Gastroesophageal sphincter (tissue), 4 donors: ENCODE measurements at regions not wholly inside any gene's neighbourhood (a gene's known extent, or its start where the extent isn't known, plus 50 kb on each side); places are given as distances from the start of the nearest gene placed in this dataset.

ENCODE experiments used
- ATAC-seq: fragments of 150-250 bp; one replicate; pipeline ENCODE4 v1.9.1; 2016; ENCODE audit warnings: mild to moderate bottlenecking, moderate library complexity
- H3K27ac ChIP-seq, 4 donors: fragments of 200-600 bp; sonication (generic) in 3 of 4; 1 replicate in 3 of 4; 2 replicates in 1 of 4; pipeline ENCODE4 v1.5.1; 2016 to 2019
- H3K27me3 ChIP-seq: fragments of 200-600 bp; sonication (generic); one replicate; pipeline ENCODE4 v1.5.1; 2019
- H3K36me3 ChIP-seq, 2 donors: fragments of 200-600 bp; sonication (generic); one replicate each; pipeline ENCODE4 v1.5.1; 2019; ENCODE audit warnings: control low read depth in 1 of 2
- H3K4me1 ChIP-seq, 3 donors: fragments of 200-600 bp; sonication (generic); 1 replicate in 2 of 3; 2 replicates in 1 of 3; pipeline ENCODE4 v1.5.1; 2016 to 2019; ENCODE audit warnings: control low read depth in 2 of 3
- H3K4me3 ChIP-seq, 2 donors: fragments of 200-600 bp; sonication (generic); one replicate each; pipeline ENCODE4 v1.5.1; 2019; ENCODE audit warnings: mild to moderate bottlenecking in 1 of 2, moderate library complexity in 1 of 2
- H3K9me3 ChIP-seq, 3 donors: fragments of 200-600 bp; sonication (generic); one replicate each; pipeline ENCODE4 v1.5.1; 2017 to 2019; ENCODE audit warnings: control low read depth in 2 of 3
- CTCF ChIP-seq, 4 experiments: fragments of 200-600 bp in 2 of 4; fragments of 450-650 bp in 2 of 4; sonication (generic) in 1 of 4; IDR thresholded peaks; one replicate each; pipeline ENCODE4 v1.5.1; 2017 to 2019; ENCODE audit warnings: antibody characterized with exemption in 4 of 4, mild to moderate bottlenecking in 2 of 4, moderate library complexity in 2 of 4
- EP300 ChIP-seq: sonication (generic); formaldehyde crosslinking; IDR thresholded peaks from one replicate; pipeline ENCODE4 v1.6.1; 2017; ENCODE audit warnings: antibody characterized with exemption, mild to moderate bottlenecking
- POLR2A ChIP-seq, 2 donors: fragments of 450-650 bp; IDR thresholded peaks; one replicate each; pipeline ENCODE4 v1.6.1; 2017; ENCODE audit warnings: antibody characterized with exemption in 2 of 2, mild to moderate bottlenecking in 2 of 2, moderate library complexity in 1 of 2
- POLR2AphosphoS5 ChIP-seq: sonication (generic); formaldehyde crosslinking; IDR thresholded peaks from one replicate; pipeline ENCODE4 v1.6.1; 2017; ENCODE audit warnings: antibody characterized with exemption
- whole genome bisulfite sequencing, 2 donors: methylation state at CpG; one replicate each; pipeline ENCODE4 v1.1.5; 2018; ENCODE audit warnings: low coverage in 1 of 2; 5-methylcytosine and 5-hydroxymethylcytosine counted together

DNA sequence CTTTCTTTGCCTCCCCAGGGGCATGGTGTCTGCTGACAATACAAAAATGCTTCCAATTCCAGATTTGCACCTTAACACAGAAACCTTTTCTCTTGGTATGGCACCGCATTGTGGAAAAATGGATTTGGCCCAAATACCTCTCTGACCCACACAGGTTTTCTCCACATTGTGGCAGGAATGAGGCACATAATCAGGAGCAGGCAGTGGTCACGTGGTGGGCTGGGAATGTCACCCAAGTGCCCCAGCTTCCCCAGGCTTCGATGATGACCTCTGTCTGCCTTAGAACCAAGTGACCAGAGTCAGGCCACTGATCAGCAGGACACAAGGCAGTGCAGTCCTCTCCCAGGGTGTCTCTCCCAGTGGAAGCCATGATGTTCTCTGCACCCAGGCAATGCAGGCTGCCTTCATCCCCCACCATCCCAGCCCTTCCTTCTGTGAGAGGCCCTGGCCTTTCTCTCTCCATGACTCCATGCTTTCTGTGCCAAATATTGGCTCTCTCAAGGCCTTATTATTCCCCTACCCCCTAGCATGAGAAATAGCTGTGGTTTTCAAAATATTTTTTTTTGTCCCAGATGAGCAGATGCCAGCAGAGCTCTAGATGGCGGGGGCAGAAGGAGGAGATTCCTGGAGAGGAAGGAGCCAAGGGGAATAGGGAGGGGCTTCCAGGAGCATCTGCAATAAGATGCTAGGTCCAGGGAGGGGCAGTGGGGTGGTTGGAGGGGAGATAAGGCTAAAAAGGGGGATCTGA lies 198.9 kb downstream of the ACKR3 start:
- no peak overlapping the region for H3K27ac ChIP-seq
- H3K27me3 ChIP-seq: peaks cover 8% of the 10 kb centered on the region
- ATAC-seq: no peak
- WGBS, 2 donors: 87% methylated on average over 3 of the region's 4 CpGs; no CpG with 5 or more reads in 1 of the 2 donors
- no peak for TF ChIP-seq POLR2AphosphoS5
- no peak for TF ChIP-seq POLR2A (IDR thresholded peaks at IDR 0.05)
- no peak for TF ChIP-seq CTCF (IDR thresholded peaks at IDR 0.05)
- no peak for TF ChIP-seq EP300
- H3K4me1 ChIP-seq: no peaks in the 10 kb centered on the region
- H3K4me3 ChIP-seq: no peak overlapping the region
- H3K36me3 ChIP-seq: no peaks in the 10 kb centered on the region
- H3K9me3 ChIP-seq: peaks cover 0 to 6% (median 0%) of the 10 kb centered on the region in 3 donors

- Histone ChIP-seq H3K36me3 (no peaks in the 10 kb centered on the region), H3K27ac (no peak overlapping the region), H3K4me3 (no peak overlapping the region), H3K27me3 (peaks cover 8% of the 10 kb centered on the region), H3K4me1 (no peaks in the 10 kb centered on the region), H3K9me3 (peaks cover 0 to 6% (median 0%) of the 10 kb centered on the region in 3 donors)
- ATAC-seq: no peak
- WGBS, 2 donors: no CpG with 5 or more reads among the region's 9 CpGs
- TF ChIP-seq POLR2A (IDR thresholded peaks at IDR 0.05): no peak
- TF ChIP-seq CTCF (IDR thresholded peaks at IDR 0.05): no peak
- no peak for TF ChIP-seq POLR2AphosphoS5
- no peak for TF ChIP-seq EP300
These were observed 200.5 kb downstream of the ACKR3 start for GRCh38 chr2:236769981-236770671.

DNA sequence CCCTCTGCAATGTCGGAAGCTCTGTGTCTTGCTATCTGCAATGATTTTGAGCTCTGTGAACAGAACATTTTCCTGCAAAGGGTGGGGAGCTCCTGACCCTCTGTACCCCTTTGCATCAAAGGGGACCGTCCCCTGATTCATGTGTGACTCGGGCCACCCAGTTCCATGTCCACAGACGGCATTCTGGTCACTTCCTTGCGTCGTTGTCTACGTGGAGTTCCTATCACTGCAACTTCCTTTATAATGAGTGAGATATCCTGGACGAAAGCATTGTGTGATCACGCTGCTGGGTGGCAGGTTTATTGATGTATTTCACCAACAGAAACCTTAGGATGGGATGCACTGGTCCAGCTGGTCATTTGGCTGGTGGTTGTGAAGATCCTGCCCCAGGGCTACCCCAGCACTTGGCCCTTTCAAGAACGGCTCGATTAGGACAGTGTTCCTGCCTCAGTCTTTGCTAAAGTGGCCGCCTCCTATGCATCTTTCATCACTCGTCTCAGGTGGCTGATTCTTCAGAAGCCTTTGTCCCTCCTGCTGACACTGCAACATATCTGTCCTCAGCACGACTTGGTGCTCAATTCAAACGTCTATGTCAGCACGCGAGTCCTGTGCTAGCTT lies 202.7 kb downstream of the ACKR3 start:
- Histone ChIP-seq H3K27me3 (peaks cover 8% of the 10 kb centered on the region), H3K4me3 (no peak overlapping the region), H3K36me3 (no peaks in the 10 kb centered on the region), H3K4me1 (no peaks in the 10 kb centered on the region), H3K27ac (no peak overlapping the region), H3K9me3 (no peaks in the 10 kb centered on the region)
- TF ChIP-seq POLR2AphosphoS5 (no peak), EP300 (no peak), POLR2A (IDR thresholded peaks at IDR 0.05) (no peak), CTCF (IDR thresholded peaks at IDR 0.05) (no peak)
- ATAC-seq: no peak
- WGBS, 2 donors: 64 to 75% methylated on average over 9 to 10 of the region's 17 CpGs

GRCh38 chr2:236773206-236773605 lies 203.6 kb downstream of the ACKR3 start:
- 80 to 92% methylated on average over 1 to 5 of the region's 9 CpGs for WGBS, 2 donors
- Histone ChIP-seq H3K36me3 (no peaks in the 10 kb centered on the region), H3K27ac (no peak overlapping the region), H3K9me3 (no peaks in the 10 kb centered on the region), H3K4me1 (no peaks in the 10 kb centered on the region), H3K4me3 (no peak overlapping the region), H3K27me3 (no peaks in the 10 kb centered on the region)
- no peak for ATAC-seq
- no peak for TF ChIP-seq POLR2A (IDR thresholded peaks at IDR 0.05)

GRCh38 chr2:236774171-236774570 lies 204.5 kb downstream of the ACKR3 start:
- Histone ChIP-seq H3K9me3 (no peaks in the 10 kb centered on the region), H3K4me1 (no peaks in the 10 kb centered on the region), H3K4me3 (no peak overlapping the region), H3K27me3 (no peaks in the 10 kb centered on the region), H3K27ac (no peak overlapping the region), H3K36me3 (no peaks in the 10 kb centered on the region)
- TF ChIP-seq POLR2AphosphoS5 (no peak), EP300 (no peak), CTCF (IDR thresholded peaks at IDR 0.05) (no peak), POLR2A (IDR thresholded peaks at IDR 0.05) (no peak)
- no peak for ATAC-seq
- 93% methylated on average over 8 of the region's 9 CpGs; no CpG with 5 or more reads in 1 of the 2 donors for WGBS, 2 donors
